OCI-LY7 (cell line): ENCODE measurements at regions not wholly inside any gene's neighbourhood (a gene's known extent, or its start where the extent isn't known, plus 50 kb on each side); places are given as distances from the start of the nearest gene placed in this dataset.
"Not testable (repeated sequence)": the region's sequence is repeated elsewhere in the genome, so short reads cannot be mapped to it uniquely, and the experiment has no call there.

ENCODE experiments used
- BruUV-seq: library from RNA; stranded (reverse); fragments of 400-500 nt; replicated peaks from 2 replicates; lab custom pipeline; 2021; lab: Mats Ljungman, UMichigan
- CTCF ChIA-PET: fragments of 300-600 bp; sonication (Branson Sonifier 250); formaldehyde crosslinking; loops from one replicate; lab custom pipeline; 2022; ENCODE audit warnings: antibody characterized with exemption; ENCODE audit not compliant: unreplicated experiment; lab: Charles Lee
- POLR2A ChIA-PET: fragments of 300-600 bp; sonication (Branson Sonifier 250); formaldehyde crosslinking; loops from one replicate; lab custom pipeline; 2022; ENCODE audit warnings: antibody characterized with exemption; lab: Charles Lee
- DNase-seq: peaks from one replicate; pipeline ENCODE4 v3.0.0-alpha.2; 2015; ENCODE audit warnings: low spot score
- H2AFZ ChIP-seq: fragments of 200-600 bp; sonication (generic), shearing (Covaris generic); 2 replicates; pipeline ENCODE4 v1.6.1; 2014; ENCODE audit warnings: mild to moderate bottlenecking, antibody characterized with exemption, low read length, moderate library complexity
- H3K27ac ChIP-seq: fragments of 200-600 bp; sonication (generic); 2 replicates; pipeline ENCODE4 v1.5.1; 2014; ENCODE audit warnings: mixed run types, low read depth, mild to moderate bottlenecking, moderate library complexity, low read length, inconsistent platforms; ENCODE audit not compliant: poor library complexity, severe bottlenecking
- H3K36me3 ChIP-seq: fragments of 200-600 bp; sonication (generic); 2 replicates; pipeline ENCODE4 v1.6.1; 2014; ENCODE audit warnings: mild to moderate bottlenecking, antibody characterized with exemption, low read length, moderate library complexity, mixed read lengths; ENCODE audit not compliant: insufficient read depth
- H3K4me1 ChIP-seq: fragments of 200-600 bp; sonication (generic); 2 replicates; pipeline ENCODE4 v1.5.1; 2014; ENCODE audit warnings: mild to moderate bottlenecking, low read length; ENCODE audit not compliant: insufficient read depth, poor library complexity, severe bottlenecking
- H3K4me2 ChIP-seq: fragments of 200-600 bp; sonication (generic); 2 replicates; pipeline ENCODE4 v1.6.1; 2014; ENCODE audit warnings: mild to moderate bottlenecking, low read length
- H3K4me3 ChIP-seq: fragments of 200-600 bp; sonication (generic); 2 replicates; pipeline ENCODE4 v1.5.1; 2014; ENCODE audit warnings: mild to moderate bottlenecking, low read depth, low read length; ENCODE audit not compliant: poor library complexity, severe bottlenecking
- H3K79me2 ChIP-seq: fragments of 200-600 bp; sonication (generic); 2 replicates; pipeline ENCODE4 v1.6.1; 2016; ENCODE audit warnings: low read depth, mild to moderate bottlenecking, low read length, moderate library complexity, mixed read lengths; ENCODE audit not compliant: insufficient read depth
- H3K9me2 ChIP-seq: fragments of 200-600 bp; sonication (generic); 2 replicates; pipeline ENCODE4 v1.6.1; 2016; ENCODE audit warnings: mild to moderate bottlenecking, low read length, mixed read lengths; ENCODE audit not compliant: insufficient read depth
- H3K9me3 ChIP-seq: fragments of 200-600 bp; sonication (generic); 2 replicates; pipeline ENCODE4 v1.6.1; 2014; ENCODE audit warnings: mild to moderate bottlenecking, mixed run types, low read length, mixed read lengths
- H4K20me1 ChIP-seq: fragments of 200-600 bp; sonication (generic); 2 replicates; pipeline ENCODE4 v1.6.1; 2014; ENCODE audit warnings: mild to moderate bottlenecking, antibody characterized with exemption, low read length, moderate library complexity, mixed read lengths; ENCODE audit not compliant: insufficient read depth
- CTCF ChIP-seq: fragments of 200-600 bp; sonication (generic); conservative IDR thresholded peaks from 2 replicates; pipeline ENCODE4 v1.5.1; 2014; ENCODE audit warnings: mild to moderate bottlenecking, antibody characterized with exemption, low read length, moderate library complexity, mixed read lengths
- EZH2phosphoT487 ChIP-seq: fragments of 200-600 bp; sonication (generic); IDR thresholded peaks from 2 replicates; pipeline ENCODE4 v1.6.1; 2018; ENCODE audit warnings: low read depth, borderline replicate concordance, mild to moderate bottlenecking, mixed run types, antibody characterized with exemption, low read length, moderate library complexity, mixed read lengths
- intact Hi-C: fragments of 100-400 bp; cut with micrococcal nuclease; formaldehyde crosslinking; loops from one replicate; pipeline ENCODE4 v1.10.0; 2022; ENCODE audit not compliant: unreplicated experiment

- intact Hi-C loops: no loop called here
- no peaks in the 10 kb centered on the region for H3K9me2 ChIP-seq
- no peak overlapping the region for H2AFZ ChIP-seq
- DNase-seq: no peak
- ChIA-PET POLR2A (no interaction called here), CTCF (no interaction called here)
- no peak overlapping the region for H3K27ac ChIP-seq
- no peaks in the 10 kb centered on the region for H3K4me1 ChIP-seq
- H3K79me2 ChIP-seq: no peaks in the 10 kb centered on the region
- TF ChIP-seq CTCF (no peak), EZH2phosphoT487 (no peak)
- no peak overlapping the region for H3K4me2 ChIP-seq
- H4K20me1 ChIP-seq: no peaks in the 10 kb centered on the region
- no TSS peak for BruUV-seq
- H3K4me3 ChIP-seq: no peak overlapping the region
- H3K36me3 ChIP-seq: no peaks in the 10 kb centered on the region
- H3K9me3 ChIP-seq: no peaks in the 10 kb centered on the region
Observed at GRCh38 chr3:22700876-22701275, 502.3 kb upstream of the UBE2E2 start.

- Histone ChIP-seq H3K79me2 (no peaks in the 10 kb centered on the region), H2AFZ (no peak overlapping the region), H3K4me1 (no peaks in the 10 kb centered on the region), H4K20me1 (no peaks in the 10 kb centered on the region), H3K4me3 (no peak overlapping the region), H3K9me3 (no peaks in the 10 kb centered on the region), H3K9me2 (no peaks in the 10 kb centered on the region), H3K4me2 (no peak overlapping the region), H3K27ac (no peak overlapping the region), H3K36me3 (no peaks in the 10 kb centered on the region)
- intact Hi-C loops: no loop called here
- TF ChIP-seq EZH2phosphoT487 (no peak), CTCF (no peak)
- ChIA-PET POLR2A (interaction anchor here (0.7 kb wide), 1 partner anchor 16 kb away, joined by 4 read pairs; no protein-coding TSS in a partner anchor), CTCF (no interaction called here)
- BruUV-seq: no TSS peak
- DNase-seq: no peak
Observed at GRCh38 chr3:22704166-22704565, 499.0 kb upstream of the UBE2E2 start.

GRCh38 chr3:22704571-22705354 lies 498.4 kb upstream of the UBE2E2 start:
- H2AFZ ChIP-seq: no peak overlapping the region
- H3K4me2 ChIP-seq: no peak overlapping the region
- intact Hi-C loops: no loop called here
- H3K27ac ChIP-seq: no peak overlapping the region
- no peak for TF ChIP-seq CTCF
- POLR2A ChIA-PET: interaction anchor here (0.7 kb wide), 1 partner anchor 15 kb away, joined by 4 read pairs; no protein-coding TSS in a partner anchor
- DNase-seq: no peak
- CTCF ChIA-PET: no interaction called here
- H3K36me3 ChIP-seq: no peaks in the 10 kb centered on the region
- no peaks in the 10 kb centered on the region for H3K9me2 ChIP-seq
- H3K9me3 ChIP-seq: no peaks in the 10 kb centered on the region
- no peaks in the 10 kb centered on the region for H3K4me1 ChIP-seq
- H3K4me3 ChIP-seq: no peak overlapping the region
- no peaks in the 10 kb centered on the region for H4K20me1 ChIP-seq
- H3K79me2 ChIP-seq: no peaks in the 10 kb centered on the region
- no TSS peak for BruUV-seq

- H3K79me2 ChIP-seq, H3K9me3 ChIP-seq, H3K4me3 ChIP-seq, H3K9me2 ChIP-seq, H3K27ac ChIP-seq, intact Hi-C loops, DNase-seq, H3K4me2 ChIP-seq, BruUV-seq, H3K36me3 ChIP-seq, H3K4me1 ChIP-seq, CTCF ChIA-PET, POLR2A ChIA-PET, H2AFZ ChIP-seq, H4K20me1 ChIP-seq: not testable (repeated sequence)
Observed at GRCh38 chr3:22706922-22707321, 496.2 kb upstream of the UBE2E2 start.
